K562 (cell line): ENCODE measurements at regions not wholly inside any gene's neighbourhood (a gene's known extent, or its start where the extent isn't known, plus 50 kb on each side); places are given as distances from the start of the nearest gene placed in this dataset.
A peak's percentile ranks its signal among the peaks of the same experiment; 100 is the strongest.

Experiments used
- ATAC-seq: fragments of 200-7000 bp; cut with Tn5 transposase; 3 replicates; pipeline ENCODE4 v1.9.1; 2020; ENCODE audit warnings: moderate library complexity
- BruUV-seq: library from RNA; stranded (reverse); fragments of 400-500 nt; replicated peaks from 2 replicates; lab custom pipeline; 2021; lab: Mats Ljungman, UMichigan
- CTCF ChIA-PET: fragments of 300-600 bp; formaldehyde crosslinking; extraction: SDS; loops from one replicate; lab custom pipeline; 2021; ENCODE audit warnings: low intra/inter-chr PET ratio; lab: Yijun Ruan, JAX
- POLR2A ChIA-PET: fragments of 300-600, 350-650 bp; sonication (Branson Sonifier 250); formaldehyde crosslinking; extraction: SDS; loops from one replicate; lab custom pipeline; 2021; ENCODE audit warnings: antibody characterized with exemption, inconsistent platforms; lab: Yijun Ruan, JAX
- DNase-seq, 4 experiments: peaks; one replicate each; pipeline versions ENCODE4 v3.0.0 to v3.0.0-alpha.2; 2011 to 2018; ENCODE audit warnings: low spot score in 3 of 4, mixed read lengths in 3 of 4; ENCODE audit errors: extremely low read depth in 1 of 4
- FAIRE-seq: peaks from 2 replicates; lab custom pipeline; 2011; peaks lifted over from hg19 to GRCh38; lab: Jason Lieb, UNC
- H2AFZ ChIP-seq: 2 replicates; pipeline ENCODE4 v1.6.0; 2011; ENCODE audit warnings: low read depth, low read length, control low read depth, inconsistent platforms
- H3K27ac ChIP-seq: fragments of 200-600 bp; 3 replicates; pipeline ENCODE4 v1.8.0; 2011; ENCODE audit warnings: low read depth, mild to moderate bottlenecking, control low read depth, inconsistent platforms, low read length, moderate library complexity, mixed read lengths; ENCODE audit errors: extremely low read depth
- H3K27me3 ChIP-seq, 2 experiments: fragments of 300-600 bp in 1 of 2; 2 replicates in 1 of 2; 3 replicates in 1 of 2; pipeline versions ENCODE4 v1.6.0 to v1.8.0; 2011; ENCODE audit warnings: inconsistent platforms in 2 of 2, low read length in 2 of 2, mild to moderate bottlenecking in 1 of 2, mixed read lengths in 1 of 2, moderate library complexity in 1 of 2; ENCODE audit not compliant: control insufficient read depth in 2 of 2, insufficient read depth in 2 of 2
- H3K36me3 ChIP-seq: fragments of 300-600 bp; 3 replicates; pipeline ENCODE4 v1.8.0; 2011; ENCODE audit warnings: mild to moderate bottlenecking, low read length, inconsistent platforms; ENCODE audit not compliant: control insufficient read depth, insufficient read depth
- H3K4me1 ChIP-seq, 2 experiments: fragments of 200-600 bp in 1 of 2; replicated peaks in 1 of 2; 2 replicates in 1 of 2; 3 replicates in 1 of 2; pipeline versions ENCODE4 v1.5.1 to v1.8.0; 2011; ENCODE audit warnings: inconsistent platforms in 2 of 2, low read length in 2 of 2, mild to moderate bottlenecking in 1 of 2, mixed read lengths in 1 of 2, moderate library complexity in 1 of 2; ENCODE audit not compliant: control insufficient read depth in 2 of 2, insufficient read depth in 2 of 2
- H3K4me2 ChIP-seq: 2 replicates; pipeline ENCODE4 v1.6.1; 2011; ENCODE audit warnings: low read length, control low read depth, inconsistent platforms, mixed read lengths; ENCODE audit not compliant: insufficient read depth
- H3K4me3 ChIP-seq: fragments of 200-600 bp; sonication (generic), shearing (Covaris generic); 2 replicates; pipeline ENCODE4 v1.5.1; 2016; ENCODE audit warnings: control low read depth, inconsistent platforms
- H3K79me2 ChIP-seq: fragments of 200-600 bp; 3 replicates; pipeline ENCODE4 v1.8.0; 2011; ENCODE audit warnings: low read length, inconsistent platforms; ENCODE audit not compliant: control insufficient read depth, insufficient read depth
- H3K9ac ChIP-seq, 2 experiments: 2 replicates each; pipeline versions ENCODE4 v1.6.0 to v1.6.1; 2011; ENCODE audit warnings: low read depth in 2 of 2, low read length in 2 of 2, control low read depth in 1 of 2, inconsistent platforms in 1 of 2, mild to moderate bottlenecking in 1 of 2, mixed read lengths in 1 of 2; ENCODE audit not compliant: insufficient read depth in 1 of 2
- H3K9me1 ChIP-seq: one replicate; pipeline ENCODE4 v1.6.0; 2011; ENCODE audit warnings: inconsistent platforms, mild to moderate bottlenecking, low read length, moderate library complexity; ENCODE audit not compliant: control insufficient read depth, insufficient read depth
- H3K9me3 ChIP-seq: replicated peaks from 2 replicates; pipeline ENCODE4 v1.5.1; 2011; ENCODE audit warnings: low read depth, low read length, inconsistent platforms; ENCODE audit not compliant: control insufficient read depth, insufficient read depth
- H4K20me1 ChIP-seq: replicated peaks from 2 replicates; pipeline ENCODE4 v1.6.1; 2011; ENCODE audit warnings: low read length, inconsistent platforms, mixed read lengths; ENCODE audit not compliant: control insufficient read depth, insufficient read depth
- ADNP ChIP-seq: fragments of 200-800 bp; sonication (Bioruptor generic); IDR thresholded peaks from 2 replicates; pipeline ENCODE4 v1.6.1; 2016; ENCODE audit warnings: missing genetic modification characterization, missing compliant biosample characterization
- KDM1A ChIP-seq, 2 experiments: fragments of 450-650 bp; IDR thresholded peaks; 2 replicates each; pipeline ENCODE4 v1.6.1; 2016; ENCODE audit warnings: mild to moderate bottlenecking in 2 of 2
- MEF2D ChIP-seq: conservative IDR thresholded peaks from 2 replicates; pipeline ENCODE4 v1.6.1; 2016; ENCODE audit warnings: low read depth, missing genetic modification characterization, missing compliant biosample characterization
- MLX ChIP-seq, 2 experiments: fragments of 450-650 bp in 1 of 2; sonication (generic) in 1 of 2; formaldehyde crosslinking; conservative IDR thresholded peaks; 2 replicates each; pipeline versions ENCODE4 v1.4.0 to v1.8.1; 2020 to 2022; ENCODE audit warnings: mild to moderate bottlenecking in 1 of 2, missing genetic modification reagents in 1 of 2
- ZBTB43 ChIP-seq: sonication (generic); formaldehyde crosslinking; IDR thresholded peaks from 2 replicates; pipeline ENCODE4 v1.8.0; 2023; ENCODE audit warnings: mild to moderate bottlenecking, missing genetic modification reagents
- ZNF277 ChIP-seq: fragments of 250-450 bp; sonication (Bioruptor Pico); IDR thresholded peaks from 2 replicates; pipeline ENCODE4 v1.8.0; 2022; ENCODE audit warnings: inconsistent platforms, mild to moderate bottlenecking, moderate library complexity, borderline replicate concordance
- ZNF75A ChIP-seq: fragments of 450-650 bp; formaldehyde crosslinking; IDR thresholded peaks from 2 replicates; pipeline ENCODE4 v1.4.0; 2020; ENCODE audit warnings: mild to moderate bottlenecking
- WGBS: fragments of 100-300 bp; shearing (Covaris generic); methylation state at CpG from one replicate; pipeline ENCODE4 v1.1.6; 2016; ENCODE audit warnings: low coverage, mixed read lengths; ENCODE audit not compliant: insufficient coverage; ENCODE audit errors: missing lambda C conversion rate; 5-methylcytosine and 5-hydroxymethylcytosine counted together
- in situ Hi-C: fragments of 300-500 bp; cut with MboI; formaldehyde crosslinking; loops from 4 replicates; pipeline ENCODE4 v1.15.0; 2018; ENCODE audit warnings: inconsistent platforms, mixed read lengths
- intact Hi-C: fragments of 100-400 bp; cut with micrococcal nuclease; formaldehyde crosslinking; loops from 2 replicates; pipeline ENCODE4 v1.14.2; 2022

GRCh38 chr22:48754611-48755058 is 1073.0 kb downstream of the BRD1 start (continued):
- no peak for TF ChIP-seq MEF2D (tag)

GRCh38 chr22:48753752-48754517 is 1073.7 kb downstream of the BRD1 start:
- H2AFZ ChIP-seq: no peak overlapping the region
- no peak for FAIRE-seq
- 2% methylated on average over 18 of the region's 25 CpGs for WGBS
- H3K4me3 ChIP-seq: no peak overlapping the region
- no peak overlapping the region for H3K4me2 ChIP-seq
- no peaks in the 10 kb centered on the region for H3K79me2 ChIP-seq
- no peaks in the 10 kb centered on the region for H4K20me1 ChIP-seq
- in situ Hi-C loops: no loop called here
- no TSS peak for BruUV-seq
- ChIA-PET CTCF (no interaction called here), POLR2A (no interaction called here)
- no peak for DNase-seq
- intact Hi-C loops: no loop called here
- H3K27ac ChIP-seq: no peak overlapping the region
- no peaks in the 10 kb centered on the region for H3K9me3 ChIP-seq
- ATAC-seq: no peak
- no peaks in the 10 kb centered on the region for H3K9me1 ChIP-seq
- no peaks in the 10 kb centered on the region for H3K36me3 ChIP-seq
- TF ChIP-seq ZBTB43 (CRISPR knock-in tag) (peak; percentile 37; the same call in 1 of the 2 replicates), KDM1A (IDR thresholded peaks at IDR 0.05) (peak in 1 of 2 experiments; percentile 88; a peak in 1 of 4 replicates), MLX (CRISPR knock-in tag; conservative IDR thresholded peaks at IDR 0.05) (no peak), ZNF277 (CRISPR knock-in tag) (no peak), ADNP (tag) (no peak), ZNF75A (CRISPR knock-in tag) (no peak)
- peaks cover 2 to 21% of the 10 kb centered on the region in 2 experiments; a peak in 3 of 5 replicates for H3K27me3 ChIP-seq
- no peak overlapping the region for H3K9ac ChIP-seq
- no peaks in the 10 kb centered on the region for H3K4me1 ChIP-seq
